GM21529 (cell line): ENCODE measurements at regions not wholly inside any gene's neighbourhood (a gene's known extent, or its start where the extent isn't known, plus 50 kb on each side); places are given as distances from the start of the nearest gene placed in this dataset.
"Not testable (repeated sequence)": the region's sequence is repeated elsewhere in the genome, so short reads cannot be mapped to it uniquely, and the experiment has no call there.

Experiments
- ATAC-seq: cut with Tn5 transposase; IDR thresholded peaks from one replicate; pipeline ENCODE4 v1.9.1; 2021; ENCODE audit not compliant: unreplicated experiment

DNA sequence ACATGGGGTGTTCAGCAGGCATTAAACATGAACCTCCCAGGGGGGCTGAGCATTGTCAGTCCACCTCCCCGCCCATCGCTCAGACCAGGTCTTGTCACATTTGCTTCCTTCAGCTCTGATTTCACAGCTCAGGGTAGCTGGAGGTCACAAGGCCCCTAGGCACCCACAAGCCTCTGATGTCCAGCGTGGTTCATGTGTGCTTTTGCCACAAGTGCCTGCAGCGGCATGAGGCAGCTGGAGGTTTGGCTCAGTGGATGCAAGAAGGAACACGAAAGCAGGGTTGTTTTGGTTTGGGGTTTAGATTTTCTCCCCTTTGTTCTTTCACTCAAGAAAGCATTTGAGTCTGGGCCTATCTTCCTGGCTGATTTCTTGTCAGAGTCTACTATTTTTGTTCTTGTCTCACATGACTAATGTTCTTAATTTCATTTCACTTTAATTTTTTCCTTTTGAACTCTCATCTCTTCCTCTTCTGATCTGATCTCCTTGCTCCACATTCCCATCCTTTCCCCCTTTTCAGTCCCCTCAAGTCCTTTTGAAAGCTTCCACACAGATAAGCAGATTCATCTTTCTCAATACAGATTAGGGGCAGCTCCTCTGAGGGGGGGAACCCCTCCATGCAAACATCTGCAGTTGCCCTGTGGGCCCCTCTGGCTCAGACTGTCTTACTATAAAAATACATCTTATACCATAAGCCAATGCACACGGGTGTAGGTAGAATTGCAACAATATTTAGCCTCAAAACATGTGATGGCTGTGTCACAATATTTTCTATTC is 68.1 kb upstream of the CEP85L start:
- ATAC-seq, result peak; percentile 60

DNA sequence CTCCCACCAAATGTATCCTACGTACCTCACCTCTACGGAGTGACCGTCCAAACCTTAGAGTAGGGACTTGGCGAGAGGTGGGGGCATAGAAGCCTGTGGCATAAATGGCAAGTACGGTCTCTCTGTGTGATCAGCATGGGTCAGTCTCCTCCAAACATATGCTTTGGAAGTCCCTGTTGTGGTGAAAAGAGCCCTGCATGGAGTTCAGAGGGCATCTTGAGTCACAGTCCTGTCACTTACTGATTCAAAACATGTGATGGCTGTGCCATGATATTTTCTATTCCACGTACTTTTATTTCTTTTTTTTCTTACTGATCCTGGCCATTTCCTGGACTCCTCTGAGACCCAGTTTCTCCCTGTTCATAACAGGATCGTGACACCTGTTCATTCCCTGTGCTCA is 67.5 kb upstream of the CEP85L start:
- no peak for ATAC-seq

DNA sequence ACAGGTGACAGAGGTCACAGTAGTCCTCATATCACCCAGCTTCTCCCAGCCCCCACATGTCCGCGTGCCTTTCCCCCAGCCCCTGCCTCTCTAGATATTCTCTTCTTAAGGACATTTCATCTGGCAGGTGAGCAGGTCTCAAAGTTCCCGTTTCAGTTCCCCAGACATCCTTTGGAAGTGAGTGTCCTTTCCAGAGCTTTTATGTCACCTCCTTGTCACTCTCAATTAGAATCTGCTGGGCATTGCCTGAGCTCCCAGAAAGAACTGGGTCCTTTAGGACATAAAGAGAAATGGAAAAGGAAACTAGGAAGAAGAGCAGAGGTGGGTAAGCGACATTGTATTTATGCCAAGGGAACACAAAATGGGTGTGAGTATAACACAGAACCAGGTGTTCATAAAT is 66.9 kb upstream of the CEP85L start:
- no peak for ATAC-seq

DNA sequence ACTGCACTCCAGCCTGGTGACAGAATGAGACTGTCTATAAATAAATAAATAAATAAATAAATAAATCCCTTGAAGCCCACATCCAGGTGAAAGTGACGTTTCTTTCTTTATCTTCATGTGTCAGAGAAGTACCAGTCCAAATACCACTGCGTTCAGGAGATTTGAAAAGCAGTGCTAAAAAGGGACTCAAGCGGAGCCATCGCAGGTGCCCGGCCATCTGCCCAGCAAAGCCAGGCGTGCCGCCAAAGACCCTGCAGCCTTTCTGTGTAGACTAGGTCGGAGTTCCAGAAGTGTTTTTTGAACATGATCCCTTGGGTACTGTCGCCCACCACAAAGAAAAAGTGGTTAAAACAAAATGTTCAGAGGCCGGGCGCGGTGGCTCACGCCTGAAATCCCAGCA is 65.7 kb upstream of the CEP85L start:
- ATAC-seq, result no peak

DNA sequence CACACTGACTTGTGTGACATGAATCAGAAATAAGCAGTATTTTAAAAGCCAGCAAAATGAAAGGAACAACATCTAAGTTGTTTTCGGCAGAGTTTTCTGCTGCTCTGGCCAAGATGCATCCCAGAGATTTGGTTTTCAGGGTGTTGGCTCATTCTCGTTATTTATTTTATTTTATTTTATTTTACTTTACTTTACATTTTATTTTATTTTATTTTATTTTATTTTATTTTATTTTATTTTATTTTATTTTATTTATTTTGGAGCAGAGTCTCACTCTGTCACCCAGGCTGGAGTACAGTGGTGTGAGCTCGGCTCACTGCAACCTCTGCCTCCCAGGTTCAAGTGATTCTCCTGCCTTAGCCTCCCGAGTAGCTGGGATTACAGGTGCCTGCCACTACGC is 64.5 kb upstream of the CEP85L start:
- ATAC-seq, result not testable (repeated sequence)

DNA sequence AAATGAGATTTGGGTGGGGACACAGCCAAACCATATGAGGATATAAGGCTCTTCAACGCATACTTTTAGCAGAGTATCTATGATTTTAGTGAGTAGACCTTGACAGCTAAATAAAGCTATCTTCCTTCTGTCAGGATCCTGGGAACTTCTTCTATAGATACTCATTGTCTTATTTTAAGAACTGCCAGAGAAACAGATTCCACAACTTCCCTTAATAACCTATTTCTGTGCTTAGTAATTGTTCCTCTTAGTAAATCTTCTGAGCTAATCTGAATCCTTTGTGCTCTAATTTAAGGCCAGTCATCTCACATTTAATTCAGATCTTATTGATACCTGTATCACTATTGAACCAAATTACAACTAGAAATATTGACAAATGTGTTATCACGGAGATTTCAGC is 64.0 kb upstream of the CEP85L start:
- ATAC-seq, result no peak

DNA sequence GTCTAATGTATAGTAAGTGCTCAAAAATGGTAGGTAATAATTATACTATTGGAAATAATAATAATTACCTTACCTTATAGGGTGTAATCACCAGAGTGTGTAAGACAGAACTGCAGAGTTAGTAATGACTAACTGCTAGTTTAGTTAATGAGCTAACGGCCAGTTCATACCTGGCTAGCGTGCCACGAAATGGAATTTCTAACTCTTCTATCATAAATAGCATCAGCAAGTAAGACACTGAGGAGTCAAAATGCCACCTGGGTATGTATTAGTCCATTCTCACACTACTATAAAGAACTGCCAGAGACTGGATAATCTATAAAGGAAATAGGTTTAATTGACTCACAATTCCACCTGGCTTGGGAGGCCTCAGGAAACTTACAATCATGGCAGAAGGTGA is 63.4 kb upstream of the CEP85L start:
- no peak for ATAC-seq

DNA sequence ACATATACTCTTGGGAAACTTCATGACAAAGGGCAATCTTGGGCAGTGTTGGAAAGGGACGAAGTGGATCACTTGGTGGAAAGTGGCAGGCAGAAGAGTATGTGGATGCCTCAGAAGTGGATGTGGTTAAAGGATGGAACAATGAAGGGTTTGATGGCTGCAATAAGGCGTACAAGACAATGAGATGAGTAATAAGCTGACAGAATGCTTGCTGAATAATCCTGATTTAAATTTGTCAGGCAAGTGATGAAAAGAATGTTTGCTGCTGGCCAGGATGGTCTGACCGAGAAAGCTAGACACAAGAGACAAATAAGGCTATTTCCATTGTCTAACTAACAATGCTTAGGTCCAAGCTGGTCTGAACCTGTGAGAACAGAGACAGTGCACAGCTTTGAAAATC is 61.6 kb upstream of the CEP85L start:
- no peak for ATAC-seq

DNA sequence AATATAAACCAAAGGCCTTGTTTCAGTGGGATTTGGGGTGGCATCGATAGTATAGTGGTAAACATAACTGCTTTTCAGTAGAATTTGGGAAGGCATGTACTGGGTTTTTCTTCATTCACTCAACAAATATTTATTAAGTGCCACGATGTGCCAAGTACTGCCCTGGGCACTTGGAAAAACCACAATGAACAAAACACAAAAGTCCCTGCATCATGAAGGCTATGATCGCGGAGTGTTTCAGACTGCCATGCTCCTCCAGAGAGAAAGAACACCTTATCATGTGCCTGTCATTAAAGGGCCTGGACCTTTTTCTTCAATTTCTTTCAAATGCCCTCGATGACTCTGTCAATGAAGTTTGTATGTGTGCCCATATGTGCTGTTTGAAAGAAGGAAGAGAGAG is 59.2 kb upstream of the CEP85L start:
- ATAC-seq, result no peak

DNA sequence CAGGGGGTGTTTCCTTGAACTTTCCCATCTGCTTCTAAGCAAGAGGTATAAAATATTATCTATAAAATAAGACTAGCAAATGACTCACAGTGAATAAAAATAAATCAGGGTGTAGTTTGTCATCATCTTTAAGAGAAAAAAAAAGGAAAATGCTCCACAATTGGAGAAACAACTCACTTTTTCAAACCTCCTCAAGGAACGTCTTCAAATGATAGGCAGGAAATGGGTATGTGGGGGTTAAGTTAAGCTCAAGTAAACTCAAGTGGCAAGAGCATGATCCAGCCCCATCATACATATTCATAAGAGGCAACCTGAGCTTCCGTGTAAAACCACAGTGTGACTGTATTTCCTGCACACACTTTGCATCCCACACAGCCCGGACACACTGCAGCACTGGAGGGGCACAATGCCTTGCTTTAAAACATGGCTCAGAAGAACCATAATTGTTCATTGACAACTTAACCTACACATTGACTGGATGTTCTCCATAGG is 58.5 kb upstream of the CEP85L start:
- peak; percentile 90 for ATAC-seq

DNA sequence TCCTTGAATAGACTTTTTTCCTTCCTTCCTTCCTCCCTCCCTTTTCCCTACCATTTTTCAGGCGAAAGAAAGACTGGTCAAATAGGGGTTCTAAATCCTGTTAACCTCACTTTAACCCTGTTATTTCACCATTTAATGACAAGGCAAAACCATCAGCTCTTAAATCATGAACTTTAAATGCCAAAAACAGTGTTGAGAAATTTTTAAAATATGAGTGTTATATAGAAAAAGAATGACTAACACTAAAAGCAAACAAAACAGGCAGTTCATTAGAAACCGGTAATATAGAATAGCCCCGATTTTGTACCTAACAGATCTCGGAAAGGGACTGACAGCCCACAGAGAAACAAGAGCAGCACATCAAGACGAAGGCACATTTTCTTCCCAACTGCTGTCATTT is 57.4 kb upstream of the CEP85L start:
- ATAC-seq, result peak; percentile 1

DNA sequence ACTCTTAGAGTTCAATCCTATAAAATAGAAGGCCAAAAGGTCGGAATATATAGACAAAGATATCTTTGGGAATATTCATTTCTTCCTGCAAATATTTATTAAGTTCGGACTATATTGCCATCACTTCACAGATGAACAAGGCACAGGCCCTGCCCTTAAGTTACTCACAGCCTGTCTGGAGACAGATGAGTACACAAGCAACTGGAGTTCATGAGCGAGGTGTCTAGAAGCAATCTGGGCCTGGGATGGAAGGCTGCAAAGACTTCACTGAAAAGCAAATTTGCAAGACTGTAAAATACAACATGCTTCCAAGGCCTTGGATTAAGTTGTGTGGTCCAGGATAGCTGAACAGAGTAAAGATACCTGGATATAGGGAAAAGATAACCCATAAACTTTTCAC is 56.7 kb upstream of the CEP85L start:
- no peak for ATAC-seq

DNA sequence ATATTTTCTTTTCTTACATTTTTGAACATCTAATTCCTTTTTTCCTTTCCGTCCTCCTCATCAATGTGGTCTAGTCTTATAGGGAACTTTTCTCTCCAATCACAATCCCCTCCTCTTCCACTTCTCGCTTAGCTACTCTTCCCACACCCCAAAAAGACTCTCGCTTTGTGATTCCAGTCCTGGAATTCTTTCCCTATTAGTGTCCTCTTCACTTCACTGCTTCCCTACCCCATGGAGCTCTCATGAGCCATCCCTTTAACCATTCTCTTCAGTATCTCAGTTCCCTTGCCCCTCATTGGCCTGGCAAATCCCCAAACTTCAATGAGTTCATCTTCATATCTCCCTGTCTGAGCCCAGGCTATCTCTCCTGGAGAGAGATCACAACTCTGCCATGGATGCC is 55.3 kb upstream of the CEP85L start:
- ATAC-seq, result no peak

DNA sequence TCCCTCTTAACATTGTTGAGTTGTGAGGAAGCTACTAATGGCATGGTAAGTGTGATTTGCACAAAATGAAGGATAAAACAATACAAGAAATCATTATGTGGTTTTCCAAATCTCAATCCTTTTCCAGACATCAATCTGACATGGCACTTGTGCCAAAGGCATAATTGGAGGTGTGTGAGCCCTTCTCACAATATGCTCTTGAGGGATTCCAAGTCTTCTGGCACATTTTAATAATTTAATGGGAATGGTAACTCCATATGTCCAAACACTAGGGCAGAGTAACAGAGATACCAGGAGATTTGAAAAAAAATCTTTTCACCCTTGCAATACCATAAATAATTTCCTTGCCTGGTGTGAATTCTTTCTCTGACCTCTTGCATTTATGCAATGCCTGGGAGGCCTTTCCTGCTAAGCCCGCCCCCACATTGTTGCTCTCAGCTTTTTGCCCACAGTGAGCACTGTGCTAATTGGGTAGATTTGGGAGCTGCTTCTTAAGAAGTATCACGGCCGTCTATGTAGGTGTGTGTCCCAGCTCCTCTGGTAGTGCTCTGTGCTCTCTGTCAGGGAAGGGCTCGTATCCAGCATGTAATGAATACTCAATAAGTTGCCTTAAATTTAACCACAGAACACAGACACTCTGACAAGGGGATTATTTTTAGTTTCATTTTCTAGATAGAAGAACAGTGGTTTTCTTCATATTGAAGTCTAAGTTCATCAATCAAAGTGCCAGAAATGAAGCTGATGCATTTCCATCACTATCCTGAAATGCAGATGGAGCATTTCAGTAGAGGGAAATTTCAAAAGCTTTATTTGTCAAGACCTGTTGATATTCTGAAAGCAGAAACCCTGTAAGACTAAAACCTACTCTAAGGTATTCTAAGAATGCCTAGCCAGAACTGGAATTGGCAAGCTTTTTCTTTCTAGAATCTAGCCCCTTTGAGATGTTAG is 54.4 kb upstream of the CEP85L start:
- ATAC-seq, result peak; percentile 37

DNA sequence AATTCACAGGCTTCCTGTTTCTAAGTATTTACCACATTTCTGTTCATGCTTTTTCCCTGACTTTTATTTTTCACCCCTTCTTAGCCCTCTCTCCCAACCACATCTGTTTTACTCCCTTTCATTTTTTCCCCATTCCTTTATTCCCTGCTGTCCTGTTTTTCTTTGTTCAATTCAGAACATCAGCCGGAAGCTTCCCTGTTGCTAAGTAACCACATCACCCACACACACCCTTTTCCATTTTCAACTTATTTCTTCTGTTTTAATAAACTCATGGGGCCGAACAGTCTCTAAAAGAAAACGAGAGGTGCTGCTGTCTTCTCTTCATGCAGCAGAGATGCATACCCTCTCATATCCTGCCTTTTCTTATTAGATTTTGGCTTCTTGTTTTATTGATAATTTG is 53.5 kb upstream of the CEP85L start:
- no peak for ATAC-seq

DNA sequence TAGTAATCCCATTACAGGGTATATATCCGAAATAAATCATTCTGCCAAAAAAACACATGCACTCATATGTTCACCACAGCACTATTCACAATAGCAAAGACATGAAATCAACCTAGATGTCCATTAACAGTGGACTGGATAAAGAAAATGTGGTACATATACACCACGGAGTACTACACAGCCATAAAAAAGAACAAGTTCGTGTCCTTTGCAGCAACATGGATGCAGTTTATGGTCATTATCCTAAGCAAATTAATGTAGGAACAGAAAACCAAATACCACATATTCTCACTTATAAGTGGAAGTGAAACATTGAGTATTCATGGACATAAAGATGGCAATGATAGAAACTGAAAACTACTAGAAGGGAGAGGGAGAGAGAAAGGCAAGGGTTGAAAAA is 49.9 kb upstream of the CEP85L start:
- not testable (repeated sequence) for ATAC-seq
